Heart left ventricle (tissue), 16 donors: ENCODE measurements at regions not wholly inside any gene's neighbourhood (a gene's known extent, or its start where the extent isn't known, plus 50 kb on each side); places are given as distances from the start of the nearest gene placed in this dataset.

Source experiments
- ATAC-seq, 4 donors: fragments of 200-7000 bp; cut with Tn5 transposase; one replicate each; pipeline ENCODE4 v1.9.1; 2020 to 2022; ENCODE audit warnings: moderate library complexity in 4 of 4, mild to moderate bottlenecking in 3 of 4, moderate number of reproducible peaks in 1 of 4
- DNase-seq, 5 donors: peaks; one replicate each; pipeline ENCODE4 v3.0.0-alpha.2; 2020
- H3K27ac ChIP-seq, 12 donors: fragments of 200-600 bp; sonication (generic) in 4 of 12; one replicate each; pipeline versions ENCODE4 v1.5.0 to v1.8.0; 2016 to 2022; ENCODE audit warnings: mild to moderate bottlenecking in 2 of 12
- H3K27me3 ChIP-seq, 9 donors: fragments of 200-600 bp; sonication (generic) in 2 of 9; one replicate each; pipeline versions ENCODE4 v1.5.1 to v1.8.0; 2016 to 2022; ENCODE audit warnings: mild to moderate bottlenecking in 3 of 9
- H3K36me3 ChIP-seq, 9 donors: fragments of 200-600 bp; sonication (generic) in 2 of 9; one replicate each; pipeline versions ENCODE4 v1.5.0 to v1.8.0; 2018 to 2022; ENCODE audit warnings: mild to moderate bottlenecking in 2 of 9
- H3K4me1 ChIP-seq, 12 donors: fragments of 200-600 bp; sonication (generic) in 4 of 12; one replicate each; pipeline versions ENCODE4 v1.5.0 to v1.8.0; 2016 to 2022; ENCODE audit warnings: mild to moderate bottlenecking in 3 of 12
- H3K4me3 ChIP-seq, 12 donors: fragments of 200-600 bp; sonication (generic) in 4 of 12; one replicate each; pipeline versions ENCODE4 v1.5.0 to v1.8.0; 2017 to 2022; ENCODE audit warnings: mild to moderate bottlenecking in 9 of 12, moderate library complexity in 4 of 12
- H3K9me3 ChIP-seq, 12 donors: fragments of 200-600 bp; sonication (generic) in 4 of 12; one replicate each; pipeline versions ENCODE4 v1.5.0 to v1.8.0; 2016 to 2022; ENCODE audit warnings: mild to moderate bottlenecking in 1 of 12
- CTCF ChIP-seq, 12 donors: fragments of 200-600 bp; sonication (generic) in 4 of 12; IDR thresholded peaks; one replicate each; pipeline versions ENCODE4 v1.5.0 to v1.8.0; 2018 to 2022; ENCODE audit warnings: antibody characterized with exemption in 12 of 12, mild to moderate bottlenecking in 5 of 12
- POLR2A ChIP-seq, 2 donors: fragments of 450-650 bp; IDR thresholded peaks; one replicate each; pipeline ENCODE4 v1.6.1; 2017; ENCODE audit warnings: antibody characterized with exemption in 2 of 2, mild to moderate bottlenecking in 2 of 2, moderate library complexity in 2 of 2
- WGBS, 4 donors: extraction: QIAGEN DNeasy Blood & Tissue Kit in 2 of 4; methylation state at CpG; one replicate each; pipeline versions ENCODE4 v1.1.5 to v1.1.7; 2013 to 2018; 5-methylcytosine and 5-hydroxymethylcytosine counted together
- intact Hi-C, 10 donors: fragments of 100-400 bp; cut with DNase I; formaldehyde crosslinking; loops; one replicate each; pipeline versions ENCODE4 v1.11.1 to v1.14.2; 2022
- donor health status: ischemic (EF 13 %, LVEDD 7.1; RV severe dilation, severe dysfunction).
- donor health status: healthy with polysubstance abuse.
- donor health status: DM: no; HTN: yes; CAD: no.
- donor health status: DM: no; HTN: no; CAD: no.
- donor health status: ischemic (EF 25% LVEDD 6.9; RV normal size, moderate dysfunction).
- donor health status: ischemic (EF 25% LVEDD 5.7; RV mildly dilated, moderate dysfunction).
- donor health status: healthy.
- donor health status: DM: yes; HTN: yes; CAD: no.
- donor health status: ischemic (EF 35%, LVEDD 5.7; RV mildly dilated, moderate dysfunction).
- donor health status: nonischemic (EF 11% LVEDD 7.7; RV severe dilation, severe dysfunction).
- donor health status: DM: yes; HTN: yes; CAD: no.
- donor health status: PGD.
- donor health status: ischemic (EF 29% LVEDD 5.4; RV normal size, mild dysfunction).
- donor health status: nonischemic (EF 23%, LVEDD 6.1; RV moderate dilation, normal function).

- Histone ChIP-seq H3K9me3 (no peaks in the 10 kb centered on the region), H3K4me3 (no peak overlapping the region), H3K4me1 (peaks cover 0 to 1% (median 0%) of the 10 kb centered on the region in 12 donors), H3K27ac (no peak overlapping the region), H3K27me3 (no peaks in the 10 kb centered on the region), H3K36me3 (no peaks in the 10 kb centered on the region)
- TF ChIP-seq POLR2A (IDR thresholded peaks at IDR 0.05) (no peak), CTCF (IDR thresholded peaks at IDR 0.05) (no peak)
- no peak for DNase-seq
- 84 to 100% (median 89%) methylated on average over 2 of the region's 2 CpGs for WGBS, 4 donors
- intact Hi-C loops, result no loop called here
- ATAC-seq, result peak in 1 of 4 donors; percentile 17
Observed at GRCh38 chr1:113247355-113247754, 143.0 kb upstream of the MAGI3 start.

- no peaks in the 10 kb centered on the region for H3K36me3 ChIP-seq
- ATAC-seq, result no peak
- H3K4me1 ChIP-seq, result peaks cover 0 to 6% (median 0%) of the 10 kb centered on the region in 12 donors
- WGBS, 4 donors, result 66 to 82% (median 79%) methylated on average over 3 of the region's 3 CpGs
- intact Hi-C loops, result no loop called here
- H3K9me3 ChIP-seq, result no peaks in the 10 kb centered on the region
- TF ChIP-seq POLR2A (IDR thresholded peaks at IDR 0.05) (no peak), CTCF (IDR thresholded peaks at IDR 0.05) (no peak)
- no peaks in the 10 kb centered on the region for H3K27me3 ChIP-seq
- H3K27ac ChIP-seq, result no peak overlapping the region
- no peak for DNase-seq
- H3K4me3 ChIP-seq, result no peak overlapping the region
Observed at GRCh38 chr1:113247782-113248181, 142.5 kb upstream of the MAGI3 start.

GRCh38 chr1:113248494-113248893 lies 141.8 kb upstream of the MAGI3 start:
- Histone ChIP-seq H3K9me3 (no peaks in the 10 kb centered on the region), H3K27ac (no peak overlapping the region), H3K27me3 (no peaks in the 10 kb centered on the region), H3K36me3 (no peaks in the 10 kb centered on the region), H3K4me3 (no peak overlapping the region), H3K4me1 (peaks cover 0 to 7% (median 0%) of the 10 kb centered on the region in 12 donors)
- TF ChIP-seq CTCF (IDR thresholded peaks at IDR 0.05), result no peak
- no peak for TF ChIP-seq POLR2A (IDR thresholded peaks at IDR 0.05)
- intact Hi-C loops, result no loop called here
- no peak for DNase-seq
- 71 to 88% (median 81%) methylated on average over 5 of the region's 5 CpGs for WGBS, 4 donors
- no peak for ATAC-seq

GRCh38 chr1:113250161-113250560 lies 140.2 kb upstream of the MAGI3 start:
- ATAC-seq (no peak), DNase-seq (no peak)
- Histone ChIP-seq H3K9me3 (no peaks in the 10 kb centered on the region), H3K36me3 (no peaks in the 10 kb centered on the region), H3K27ac (no peak overlapping the region), H3K27me3 (no peaks in the 10 kb centered on the region), H3K4me1 (peaks cover 0 to 7% (median 0%) of the 10 kb centered on the region in 12 donors), H3K4me3 (no peak overlapping the region)
- TF ChIP-seq CTCF (IDR thresholded peaks at IDR 0.05) (no peak), POLR2A (IDR thresholded peaks at IDR 0.05) (no peak)
- 55 to 69% (median 61%) methylated on average over 6 of the region's 6 CpGs for WGBS, 4 donors
- intact Hi-C loops, result no loop called here
